ENCODE measurements at regions not wholly inside any gene's neighbourhood (a gene's known extent, or its start where the extent isn't known, plus 50 kb on each side); places are given as distances from the start of the nearest gene placed in this dataset.

DNA sequence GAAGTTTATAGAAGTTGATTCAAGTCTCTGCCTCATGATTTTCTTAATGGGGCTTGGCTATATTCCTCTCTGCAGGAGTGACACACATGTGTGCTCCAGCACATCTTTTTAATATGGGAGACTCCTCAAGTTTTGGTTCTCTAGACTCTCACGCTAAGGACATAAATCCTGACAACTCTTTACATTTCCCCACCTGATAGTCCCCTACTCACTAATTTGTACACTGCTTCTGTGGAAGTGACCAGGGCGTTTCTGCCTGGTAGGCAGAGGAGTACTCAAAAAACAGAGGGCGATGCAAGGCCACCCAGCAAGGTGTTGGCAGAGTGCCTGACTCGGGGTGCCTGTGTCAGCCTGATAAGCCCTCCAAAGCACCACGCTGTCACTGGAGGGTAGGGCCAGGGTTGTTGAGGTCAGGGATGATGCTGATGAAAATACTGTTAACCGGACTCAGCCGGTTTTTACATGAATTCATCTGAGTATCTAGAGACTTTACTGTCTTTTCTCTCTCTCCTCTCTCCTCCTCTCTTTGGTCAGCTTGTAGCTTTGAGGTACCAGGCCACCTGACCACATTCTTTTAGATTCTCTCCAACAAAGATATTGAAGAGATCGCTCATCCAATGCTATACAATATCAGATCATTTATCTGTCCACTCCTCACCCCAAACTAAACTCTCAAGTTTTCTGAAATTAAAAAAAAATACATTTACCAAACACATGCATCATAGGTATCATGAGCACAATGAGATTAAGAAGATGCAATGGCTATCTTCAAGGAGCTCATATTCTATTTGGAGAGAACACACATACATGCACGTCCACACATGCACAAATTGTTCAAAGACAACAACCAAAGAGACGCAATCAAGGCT lies 205.2 kb downstream of the PIK3R1 start (continued):
- TF ChIP-seq, protein P1, sequence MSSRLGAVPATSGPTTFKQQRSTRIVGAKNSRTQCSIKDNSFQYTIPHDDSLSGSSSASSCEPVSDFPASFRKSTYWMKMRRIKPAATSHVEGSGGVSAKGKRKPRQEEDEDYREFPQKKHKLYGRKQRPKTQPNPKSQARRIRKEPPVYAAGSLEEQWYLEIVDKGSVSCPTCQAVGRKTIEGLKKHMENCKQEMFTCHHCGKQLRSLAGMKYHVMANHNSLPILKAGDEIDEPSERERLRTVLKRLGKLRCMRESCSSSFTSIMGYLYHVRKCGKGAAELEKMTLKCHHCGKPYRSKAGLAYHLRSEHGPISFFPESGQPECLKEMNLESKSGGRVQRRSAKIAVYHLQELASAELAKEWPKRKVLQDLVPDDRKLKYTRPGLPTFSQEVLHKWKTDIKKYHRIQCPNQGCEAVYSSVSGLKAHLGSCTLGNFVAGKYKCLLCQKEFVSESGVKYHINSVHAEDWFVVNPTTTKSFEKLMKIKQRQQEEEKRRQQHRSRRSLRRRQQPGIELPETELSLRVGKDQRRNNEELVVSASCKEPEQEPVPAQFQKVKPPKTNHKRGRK (tag; IDR thresholded peaks at IDR 0.05), result no peak
- TF ChIP-seq MEF2A (IDR thresholded peaks at IDR 0.05; ENCODE audit: control insufficient read depth, low read depth, low read length) (0 out of 2 replicates have a peak, but pooled peaks have one; percentile 36), STAT6 (CRISPR knock-in tag; IDR thresholded peaks at IDR 0.05) (no peak), SOX6 (IDR thresholded peaks at IDR 0.05) (peak; percentile 91), SMAD1 (IDR thresholded peaks at IDR 0.05; ENCODE audit: low read depth, low read length, partially characterized antibody) (peak; percentile 96), FOXP1 (CRISPR knock-in tag; IDR thresholded peaks at IDR 0.05) (no peak), ASH1L (IDR thresholded peaks at IDR 0.05; ENCODE audit: borderline replicate concordance, low read depth, partially characterized antibody) (no peak), MTA1 (IDR thresholded peaks at IDR 0.05; ENCODE audit: borderline replicate concordance) (peak; percentile 80), SMARCA4 (IDR thresholded peaks at IDR 0.05) (peak; percentile 96), ZNF239 (CRISPR knock-in tag; IDR thresholded peaks at IDR 0.05) (0 out of 2 replicates have a peak, but pooled peaks have one; percentile 30), ELF4 (CRISPR knock-in tag; IDR thresholded peaks at IDR 0.05) (no peak), THRAP3 (IDR thresholded peaks at IDR 0.05; ENCODE audit: borderline replicate concordance) (no peak), ZNF347 (CRISPR knock-in tag; IDR thresholded peaks at IDR 0.05; ENCODE audit: low read depth) (no peak; the same call in 1 of the 2 replicates)
- TF ChIP-seq, protein P2, sequence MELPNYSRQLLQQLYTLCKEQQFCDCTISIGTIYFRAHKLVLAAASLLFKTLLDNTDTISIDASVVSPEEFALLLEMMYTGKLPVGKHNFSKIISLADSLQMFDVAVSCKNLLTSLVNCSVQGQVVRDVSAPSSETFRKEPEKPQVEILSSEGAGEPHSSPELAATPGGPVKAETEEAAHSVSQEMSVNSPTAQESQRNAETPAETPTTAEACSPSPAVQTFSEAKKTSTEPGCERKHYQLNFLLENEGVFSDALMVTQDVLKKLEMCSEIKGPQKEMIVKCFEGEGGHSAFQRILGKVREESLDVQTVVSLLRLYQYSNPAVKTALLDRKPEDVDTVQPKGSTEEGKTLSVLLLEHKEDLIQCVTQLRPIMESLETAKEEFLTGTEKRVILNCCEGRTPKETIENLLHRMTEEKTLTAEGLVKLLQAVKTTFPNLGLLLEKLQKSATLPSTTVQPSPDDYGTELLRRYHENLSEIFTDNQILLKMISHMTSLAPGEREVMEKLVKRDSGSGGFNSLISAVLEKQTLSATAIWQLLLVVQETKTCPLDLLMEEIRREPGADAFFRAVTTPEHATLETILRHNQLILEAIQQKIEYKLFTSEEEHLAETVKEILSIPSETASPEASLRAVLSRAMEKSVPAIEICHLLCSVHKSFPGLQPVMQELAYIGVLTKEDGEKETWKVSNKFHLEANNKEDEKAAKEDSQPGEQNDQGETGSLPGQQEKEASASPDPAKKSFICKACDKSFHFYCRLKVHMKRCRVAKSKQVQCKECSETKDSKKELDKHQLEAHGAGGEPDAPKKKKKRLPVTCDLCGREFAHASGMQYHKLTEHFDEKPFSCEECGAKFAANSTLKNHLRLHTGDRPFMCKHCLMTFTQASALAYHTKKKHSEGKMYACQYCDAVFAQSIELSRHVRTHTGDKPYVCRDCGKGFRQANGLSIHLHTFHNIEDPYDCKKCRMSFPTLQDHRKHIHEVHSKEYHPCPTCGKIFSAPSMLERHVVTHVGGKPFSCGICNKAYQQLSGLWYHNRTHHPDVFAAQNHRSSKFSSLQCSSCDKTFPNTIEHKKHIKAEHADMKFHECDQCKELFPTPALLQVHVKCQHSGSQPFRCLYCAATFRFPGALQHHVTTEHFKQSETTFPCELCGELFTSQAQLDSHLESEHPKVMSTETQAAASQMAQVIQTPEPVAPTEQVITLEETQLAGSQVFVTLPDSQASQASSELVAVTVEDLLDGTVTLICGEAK (IDR thresholded peaks at IDR 0.05), result 0 out of 2 replicates have a peak, but pooled peaks have one; percentile 10
- TF ChIP-seq, protein P2 (CRISPR knock-in tag; IDR thresholded peaks at IDR 0.05), result no peak

Data from K562 (cell line).